GM12892 (cell line): ENCODE measurements at regions not wholly inside any gene's neighbourhood (a gene's known extent, or its start where the extent isn't known, plus 50 kb on each side); places are given as distances from the start of the nearest gene placed in this dataset.
"Not testable (repeated sequence)": the region's sequence is repeated elsewhere in the genome, so short reads cannot be mapped to it uniquely, and the experiment has no call there.

Experiments
- DNase-seq: peaks from one replicate; pipeline ENCODE4 v3.0.0; 2011; ENCODE audit not compliant: insufficient read length
- FAIRE-seq: peaks from 2 replicates; lab custom pipeline; 2011; peaks lifted over from hg19 to GRCh38; lab: Jason Lieb, UNC
- POLR2A ChIP-seq: IDR thresholded peaks from 2 replicates; pipeline ENCODE4 v1.6.1; 2011; ENCODE audit warnings: low read depth, low read length, control low read depth
- POLR2AphosphoS5 ChIP-seq: IDR thresholded peaks from 2 replicates; pipeline ENCODE4 v1.6.1; 2011; ENCODE audit warnings: low read depth, low read length, control low read depth
- TAF1 ChIP-seq: IDR thresholded peaks from 2 replicates; pipeline ENCODE4 v1.6.1; 2011; ENCODE audit warnings: low read depth, mild to moderate bottlenecking, control low read depth, low read length, borderline replicate concordance

DNA sequence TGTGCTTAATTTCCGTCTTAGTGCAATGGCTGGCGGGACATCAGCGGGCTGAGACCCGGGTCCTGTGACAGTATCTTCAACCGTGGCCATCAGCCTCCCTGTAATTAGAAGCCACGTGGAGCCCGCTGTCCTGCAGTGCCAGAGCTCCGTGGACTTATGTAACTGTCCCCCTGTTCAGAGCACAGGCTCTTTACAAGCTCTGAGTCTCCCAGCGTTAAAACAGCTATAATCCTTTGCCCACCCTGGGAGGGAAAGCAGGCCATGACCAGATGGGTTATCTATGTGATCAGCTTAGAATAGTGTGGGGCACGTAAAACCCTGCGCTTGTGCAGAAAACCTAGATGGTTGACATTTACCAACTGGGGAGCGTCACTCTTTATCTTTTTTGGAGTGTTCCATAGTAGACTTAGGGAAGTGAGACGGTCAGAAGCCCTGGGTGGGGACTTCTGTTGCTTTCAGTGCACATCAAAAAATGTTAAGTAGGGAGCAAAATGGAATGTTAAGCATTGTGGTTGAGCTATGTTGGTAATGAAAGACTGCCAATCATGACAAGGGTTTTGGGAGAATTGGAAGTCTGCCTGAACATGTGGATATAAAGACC lies 103.5 kb upstream of the CADM1 start:
- TF ChIP-seq POLR2A (no peak), TAF1 (no peak), POLR2AphosphoS5 (no peak)
- no peak for DNase-seq
- no peak for FAIRE-seq

DNA sequence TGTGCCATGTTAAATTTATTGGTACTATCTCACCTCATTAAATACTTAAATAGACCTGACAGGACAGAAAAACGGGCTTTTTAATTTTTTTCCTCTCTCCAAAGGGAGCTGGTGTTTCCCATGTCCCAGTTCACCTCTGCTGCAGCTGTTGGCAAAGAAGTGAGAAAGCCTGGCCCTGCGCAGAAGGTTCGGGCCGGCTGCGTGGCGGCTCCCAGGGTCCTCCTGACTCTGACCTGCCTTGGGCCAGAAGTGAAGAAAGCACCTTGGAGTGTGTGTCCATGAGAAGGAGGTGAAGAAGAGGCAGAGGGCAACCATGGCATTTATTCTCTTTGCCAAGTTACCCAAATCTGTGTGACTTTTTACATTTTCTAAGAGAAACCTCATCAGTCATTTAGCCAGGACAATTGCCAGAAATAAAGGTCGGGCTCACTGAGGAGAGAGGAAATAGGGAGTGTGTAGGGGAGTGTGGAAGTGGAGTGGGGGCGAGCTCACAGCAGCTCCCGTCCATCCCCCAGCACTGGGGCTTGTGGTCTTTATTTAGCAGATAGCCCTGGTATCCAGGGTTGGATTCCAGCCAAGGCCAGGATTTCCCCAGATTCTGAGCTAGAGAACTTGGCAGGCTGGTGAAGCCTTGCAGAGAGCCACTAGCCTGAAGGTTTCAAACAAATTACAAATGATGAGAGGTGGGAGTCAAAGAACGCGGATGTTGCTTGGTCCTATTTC lies 102.4 kb upstream of the CADM1 start:
- no peak for TF ChIP-seq TAF1
- no peak for TF ChIP-seq POLR2AphosphoS5
- TF ChIP-seq POLR2A, result no peak
- DNase-seq, result no peak
- no peak for FAIRE-seq

DNA sequence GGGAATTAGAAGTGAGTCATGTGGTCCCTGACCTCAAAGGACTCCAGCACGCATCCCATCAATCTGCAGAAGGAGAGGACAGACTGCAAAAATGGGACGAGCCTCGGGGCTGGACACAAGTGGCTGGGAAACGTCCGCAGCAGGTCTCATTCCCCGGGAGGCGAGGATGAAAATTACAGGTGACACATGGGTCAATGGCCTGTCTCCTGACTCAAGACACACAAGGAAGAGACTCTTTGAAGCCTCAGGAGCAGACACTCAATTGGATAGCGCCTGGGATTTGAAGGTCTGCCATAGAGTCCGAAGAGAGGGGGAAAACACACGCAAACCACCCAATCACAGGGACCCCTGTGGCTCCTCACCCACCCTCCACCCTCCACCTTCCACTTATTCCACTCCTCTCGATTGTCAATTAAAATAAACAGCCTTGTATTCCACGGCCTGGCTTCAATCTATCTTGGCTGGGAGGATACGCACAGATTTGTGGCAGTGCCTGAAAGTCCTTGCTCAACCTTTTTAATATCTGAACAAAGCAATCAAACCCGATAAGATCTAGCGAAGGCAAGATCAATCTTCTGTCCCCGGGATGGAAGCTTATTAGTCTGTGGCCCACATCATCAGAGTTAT lies 101.8 kb upstream of the CADM1 start:
- TF ChIP-seq POLR2AphosphoS5, result no peak
- no peak for TF ChIP-seq TAF1
- no peak for TF ChIP-seq POLR2A
- no peak for FAIRE-seq
- no peak for DNase-seq

DNA sequence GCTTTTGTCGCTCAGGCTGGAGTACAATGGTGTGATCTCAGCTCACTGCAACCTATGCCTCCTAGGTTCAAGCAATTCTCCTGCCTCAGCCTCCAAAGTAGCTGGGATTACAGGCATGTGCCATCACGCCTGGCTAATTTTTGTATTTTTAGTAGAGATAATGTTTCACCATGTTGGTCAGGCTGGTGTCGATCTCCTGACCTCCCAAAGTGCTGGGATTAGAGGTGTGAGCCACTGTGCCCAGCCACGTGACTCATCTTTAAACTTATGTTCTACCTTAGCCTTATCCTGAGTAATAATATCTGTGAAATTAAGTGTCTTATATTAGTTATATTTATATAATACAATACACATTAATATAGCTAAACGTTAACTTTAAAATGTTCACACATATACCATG lies 101.2 kb upstream of the CADM1 start:
- DNase-seq, FAIRE-seq: not testable (repeated sequence)

DNA sequence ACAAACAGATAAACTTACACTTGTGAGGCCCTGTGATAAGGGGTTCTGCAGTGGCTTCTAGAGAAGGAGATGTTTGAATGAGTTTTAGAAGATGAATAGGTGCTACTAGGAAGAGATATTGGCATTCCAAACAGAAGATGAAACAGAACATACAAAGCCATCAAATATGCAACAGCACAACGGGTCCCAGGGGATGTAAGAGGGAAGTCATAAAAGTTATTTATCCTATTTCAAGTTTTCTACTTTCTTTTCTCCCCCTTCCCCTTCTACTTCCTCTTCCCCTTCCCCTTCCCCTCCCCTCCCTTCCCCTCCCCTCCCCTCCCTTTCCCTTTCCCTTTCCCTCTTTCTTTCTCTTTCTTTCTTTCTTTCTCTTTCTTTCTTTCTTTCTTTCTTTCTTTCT lies 94.9 kb upstream of the CADM1 start:
- DNase-seq, result no peak
- no peak for TF ChIP-seq POLR2AphosphoS5
- no peak for TF ChIP-seq POLR2A
- no peak for TF ChIP-seq TAF1
- FAIRE-seq, result no peak

DNA sequence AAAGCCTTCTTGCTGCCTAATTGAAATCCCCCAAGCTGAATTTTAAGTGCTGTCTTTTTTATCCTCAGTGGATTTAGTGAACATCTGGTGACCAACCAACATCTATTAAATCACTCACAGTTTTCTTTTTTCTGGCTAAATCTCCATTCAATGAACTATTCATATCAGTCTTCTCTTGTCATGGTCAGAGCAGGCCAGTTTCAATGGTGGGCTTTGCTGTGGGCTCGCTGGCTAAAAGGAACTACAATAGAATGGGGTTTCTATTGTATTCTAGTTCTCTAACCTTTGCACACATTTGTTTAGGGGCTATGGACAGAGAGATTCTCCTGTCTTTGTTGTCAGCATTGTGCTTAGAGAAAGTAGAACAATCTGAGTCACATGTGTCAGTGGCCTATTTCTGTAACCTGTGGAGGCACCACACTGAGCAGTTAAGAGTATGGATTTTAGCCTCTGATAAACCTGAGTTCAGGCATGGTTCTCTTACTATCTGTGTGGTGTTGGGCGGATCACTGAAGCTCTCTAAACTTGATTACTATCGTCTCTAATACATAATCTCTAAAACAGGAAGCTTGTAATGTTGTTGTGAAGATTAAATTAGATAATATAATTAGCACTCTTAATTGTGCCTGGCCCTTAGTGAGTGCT lies 94.2 kb upstream of the CADM1 start:
- FAIRE-seq (no peak), DNase-seq (no peak)
- TF ChIP-seq POLR2A (no peak), POLR2AphosphoS5 (no peak), TAF1 (no peak)

DNA sequence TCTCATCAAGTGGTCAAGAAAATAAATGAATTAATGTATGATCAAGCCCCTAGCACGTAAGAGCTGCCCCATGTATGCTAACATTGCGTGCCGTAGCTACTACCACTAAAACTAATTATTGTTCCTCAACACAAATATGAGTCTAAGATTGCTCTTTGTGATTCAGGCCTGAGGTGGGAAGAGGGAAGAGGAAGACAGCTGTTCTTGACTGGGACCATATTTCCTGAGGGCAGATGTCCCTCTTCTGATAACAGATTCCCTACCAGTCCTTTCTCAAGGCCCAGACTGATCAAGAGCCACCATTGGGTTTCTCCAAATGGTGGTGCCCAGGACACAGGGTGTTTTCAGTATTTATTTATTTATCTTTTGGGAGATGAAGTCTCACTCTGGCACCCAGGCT lies 87.2 kb upstream of the CADM1 start:
- DNase-seq, result no peak
- TF ChIP-seq POLR2A (no peak), POLR2AphosphoS5 (no peak), TAF1 (no peak)
- no peak for FAIRE-seq

DNA sequence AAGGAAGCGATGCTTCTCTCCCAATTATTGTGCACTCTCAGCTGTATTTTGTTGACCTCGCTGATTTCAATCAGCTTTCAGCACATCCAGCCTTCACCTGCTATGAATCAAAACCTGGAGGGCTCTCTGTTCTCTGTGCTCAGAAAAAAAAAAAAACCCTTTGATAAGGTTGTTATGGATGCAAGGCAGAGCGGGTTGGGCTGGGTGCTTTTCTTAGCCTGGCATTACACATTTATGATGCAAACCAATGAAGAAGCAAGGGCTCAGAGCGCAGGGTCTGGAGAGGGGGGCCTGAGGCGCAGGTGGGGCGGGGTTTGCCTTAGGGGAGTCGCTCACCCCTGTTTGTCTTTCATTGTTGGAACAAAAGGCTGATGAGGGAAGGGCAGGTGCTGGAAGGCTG lies 86.0 kb upstream of the CADM1 start:
- TF ChIP-seq POLR2A, result no peak
- FAIRE-seq (no peak), DNase-seq (no peak)

DNA sequence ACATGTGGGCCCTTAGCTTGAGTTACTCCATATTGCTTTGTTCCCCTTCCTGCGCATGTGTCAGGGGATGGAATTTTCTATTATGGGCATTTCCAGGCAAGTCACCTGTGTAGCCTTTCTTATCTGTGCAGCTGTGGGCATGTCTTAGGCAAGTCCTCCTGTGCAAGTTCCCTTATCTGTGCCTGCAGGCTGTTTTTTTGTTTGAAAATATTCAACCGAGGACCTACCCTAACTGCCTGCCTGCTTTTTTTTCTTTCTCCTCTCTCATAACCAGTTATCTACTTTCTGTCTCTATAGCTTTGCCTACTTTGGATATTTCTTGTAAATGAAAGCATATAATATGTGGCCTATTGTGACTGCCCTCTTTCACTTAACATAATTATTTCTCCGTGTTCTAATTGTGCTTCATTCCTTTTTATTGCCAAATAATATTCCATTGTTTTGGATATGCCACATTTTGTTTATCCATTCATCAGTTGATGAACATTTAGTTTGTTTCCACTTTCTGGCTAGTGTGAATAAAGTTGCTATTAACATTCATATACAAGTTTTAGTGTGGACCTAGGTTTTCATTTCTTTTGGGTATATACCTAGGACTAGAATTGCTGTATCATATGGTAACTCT lies 83.6 kb upstream of the CADM1 start:
- FAIRE-seq, result no peak
- no peak for DNase-seq
- TF ChIP-seq TAF1, result no peak

DNA sequence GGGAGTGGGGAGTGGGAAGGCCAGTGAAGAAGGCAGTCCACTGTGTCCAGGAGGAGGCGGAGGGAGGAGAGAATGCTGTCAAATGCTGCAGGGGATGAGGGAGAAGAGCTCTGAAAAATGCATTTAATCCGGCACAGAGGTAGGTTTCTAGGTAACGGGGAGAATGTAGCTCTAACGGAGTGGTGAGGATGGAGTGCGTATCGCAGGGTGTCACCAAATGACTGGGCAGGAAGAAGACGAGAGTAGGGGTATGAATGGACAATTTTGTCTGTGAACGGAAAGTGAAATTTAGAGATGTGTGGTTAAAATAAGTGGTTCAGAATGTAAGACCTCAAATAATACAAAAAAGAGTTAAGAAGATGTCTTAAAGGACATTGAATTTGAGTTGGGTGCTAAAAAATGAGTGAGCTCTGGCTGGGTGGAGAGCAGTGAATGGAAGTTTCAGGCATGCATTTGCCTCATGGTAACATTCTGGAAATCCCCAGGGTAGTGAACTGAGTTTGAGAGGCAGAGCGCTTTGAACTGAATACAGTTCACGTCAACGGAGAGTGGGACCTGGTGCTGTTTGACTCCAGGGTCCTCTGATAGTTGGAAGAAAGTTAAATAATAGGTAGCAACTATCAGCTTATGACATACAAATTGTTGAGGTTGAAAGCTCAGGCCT lies 81.3 kb upstream of the CADM1 start:
- no peak for TF ChIP-seq TAF1
- TF ChIP-seq POLR2AphosphoS5, result no peak
- TF ChIP-seq POLR2A, result no peak
- DNase-seq (peak; percentile 27), FAIRE-seq (peak; percentile 70)

DNA sequence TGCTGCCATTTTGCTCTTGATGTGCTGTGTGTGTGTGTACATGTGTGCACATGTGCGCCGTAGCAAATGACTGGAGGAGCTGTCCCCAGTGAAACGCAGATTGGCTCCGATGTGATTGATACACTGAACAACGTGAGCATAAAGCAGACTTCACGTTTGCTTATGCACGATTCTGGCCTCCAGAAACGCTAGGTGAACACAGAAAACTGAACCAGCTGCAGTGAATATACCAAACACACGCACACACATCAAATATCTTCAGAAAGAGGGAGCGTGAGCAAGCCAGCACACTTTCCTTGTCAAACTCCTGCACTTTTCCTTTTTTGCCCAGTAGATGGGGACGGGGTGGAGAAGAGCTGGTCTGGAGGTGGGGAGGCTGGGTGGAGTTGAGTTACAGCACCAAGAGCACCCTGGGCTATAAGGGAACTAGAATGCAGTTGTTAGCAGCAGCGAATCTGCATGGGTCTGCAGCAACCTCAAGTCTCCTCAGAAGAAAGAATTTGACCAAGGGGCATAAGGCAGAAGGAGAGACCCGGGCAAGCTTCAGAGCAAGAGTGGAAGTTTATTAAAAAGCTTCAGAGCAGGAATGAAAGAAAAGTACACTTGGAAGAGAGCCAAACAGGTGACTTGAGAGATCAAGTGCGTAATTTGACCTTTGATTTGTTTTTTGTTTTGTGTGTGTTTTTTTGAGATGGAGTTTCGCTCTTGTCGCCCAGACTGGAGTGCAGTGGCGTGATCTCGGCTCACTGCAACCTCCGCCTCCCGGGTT lies 77.8 kb upstream of the CADM1 start:
- TF ChIP-seq TAF1, result no peak
- no peak for TF ChIP-seq POLR2AphosphoS5
- TF ChIP-seq POLR2A, result no peak
- FAIRE-seq, result no peak
- DNase-seq, result no peak
